Epithelial cell of esophagus (primary cell): ENCODE measurements at regions not wholly inside any gene's neighbourhood (a gene's known extent, or its start where the extent isn't known, plus 50 kb on each side); places are given as distances from the start of the nearest gene placed in this dataset.
"Not testable (repeated sequence)": the region's sequence is repeated elsewhere in the genome, so short reads cannot be mapped to it uniquely, and the experiment has no call there.

ENCODE experiments used
- DNase-seq: peaks from one replicate; pipeline ENCODE4 v3.0.0; 2010; ENCODE audit warnings: low read depth
- H3K4me3 ChIP-seq: 2 replicates; pipeline ENCODE4 v1.5.1; 2011; ENCODE audit warnings: mild to moderate bottlenecking, low read length, control low read depth
- TF ChIP-seq, protein P1 (sequence below): IDR thresholded peaks from 2 replicates; pipeline ENCODE4 v1.5.1; 2011; ENCODE audit warnings: low read depth, mild to moderate bottlenecking, low read length, control low read depth, inconsistent platforms; ENCODE audit not compliant: insufficient read depth; ENCODE audit errors: missing control alignments

DNA sequence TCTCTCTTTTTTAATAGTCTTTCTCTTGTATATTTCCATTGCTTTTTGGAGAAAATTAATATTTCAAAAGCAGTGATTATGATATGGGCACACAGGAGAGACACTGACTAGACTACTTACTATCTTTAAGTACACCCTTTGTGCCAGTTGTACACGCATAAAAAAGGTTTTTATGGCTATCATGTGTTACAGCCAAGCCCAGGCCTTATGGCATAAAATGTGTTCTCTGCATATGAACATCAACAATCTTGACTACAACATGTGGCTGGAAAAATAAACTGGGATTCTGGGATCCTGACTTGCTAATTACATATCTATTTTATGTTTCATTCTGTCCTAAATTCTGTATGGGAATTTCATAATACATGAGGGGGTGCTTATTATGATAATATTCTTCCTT is 1401.8 kb downstream of the SLITRK5 start:
- no peak overlapping the region for H3K4me3 ChIP-seq
- no peak for DNase-seq
- TF ChIP-seq, protein P1, sequence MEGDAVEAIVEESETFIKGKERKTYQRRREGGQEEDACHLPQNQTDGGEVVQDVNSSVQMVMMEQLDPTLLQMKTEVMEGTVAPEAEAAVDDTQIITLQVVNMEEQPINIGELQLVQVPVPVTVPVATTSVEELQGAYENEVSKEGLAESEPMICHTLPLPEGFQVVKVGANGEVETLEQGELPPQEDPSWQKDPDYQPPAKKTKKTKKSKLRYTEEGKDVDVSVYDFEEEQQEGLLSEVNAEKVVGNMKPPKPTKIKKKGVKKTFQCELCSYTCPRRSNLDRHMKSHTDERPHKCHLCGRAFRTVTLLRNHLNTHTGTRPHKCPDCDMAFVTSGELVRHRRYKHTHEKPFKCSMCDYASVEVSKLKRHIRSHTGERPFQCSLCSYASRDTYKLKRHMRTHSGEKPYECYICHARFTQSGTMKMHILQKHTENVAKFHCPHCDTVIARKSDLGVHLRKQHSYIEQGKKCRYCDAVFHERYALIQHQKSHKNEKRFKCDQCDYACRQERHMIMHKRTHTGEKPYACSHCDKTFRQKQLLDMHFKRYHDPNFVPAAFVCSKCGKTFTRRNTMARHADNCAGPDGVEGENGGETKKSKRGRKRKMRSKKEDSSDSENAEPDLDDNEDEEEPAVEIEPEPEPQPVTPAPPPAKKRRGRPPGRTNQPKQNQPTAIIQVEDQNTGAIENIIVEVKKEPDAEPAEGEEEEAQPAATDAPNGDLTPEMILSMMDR, result no peak

DNA sequence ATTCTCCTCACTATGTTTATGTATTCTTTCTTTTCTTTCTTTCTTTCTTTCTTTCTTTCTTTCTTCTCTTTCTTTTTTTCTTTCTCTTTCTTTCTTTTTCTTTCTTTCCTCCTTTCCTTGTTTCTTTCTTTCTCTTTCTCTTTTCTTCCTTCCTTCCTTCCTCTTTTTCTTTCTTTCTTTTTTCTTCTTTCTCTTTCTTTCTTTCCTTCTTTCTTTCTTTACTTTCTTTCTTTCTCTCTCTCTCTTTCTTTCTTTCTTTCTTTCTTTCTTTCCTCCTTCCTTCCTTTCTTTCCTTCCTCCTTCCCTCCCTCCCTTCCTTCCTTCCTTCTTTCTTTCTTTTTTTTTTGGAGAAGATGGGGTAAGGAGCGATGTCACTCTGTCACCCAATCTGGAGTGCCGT is 1405.5 kb downstream of the SLITRK5 start:
- H3K4me3 ChIP-seq, result no peak overlapping the region
- no peak for DNase-seq
- TF ChIP-seq, protein P1, result no peak

DNA sequence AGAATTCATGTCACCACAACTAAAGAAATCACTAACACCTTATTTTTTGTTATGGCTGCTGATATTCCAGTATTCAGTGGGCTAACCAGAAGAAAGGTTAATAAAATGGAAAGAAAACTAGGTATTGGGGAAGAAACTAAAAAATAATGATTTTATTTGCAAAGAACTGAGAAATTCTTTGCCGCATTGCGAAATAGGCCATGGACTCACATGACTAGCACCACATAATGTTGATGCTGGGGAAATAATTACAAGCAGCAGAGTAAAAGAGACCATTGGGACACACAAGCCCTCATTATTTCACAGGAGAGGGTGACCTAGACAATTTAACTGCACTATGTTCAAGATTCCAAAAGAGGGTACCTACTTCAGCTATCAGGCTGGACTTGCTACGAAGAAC is 1411.5 kb downstream of the SLITRK5 start:
- H3K4me3 ChIP-seq, result no peak overlapping the region
- no peak for DNase-seq
- TF ChIP-seq, protein P1, result no peak

DNA sequence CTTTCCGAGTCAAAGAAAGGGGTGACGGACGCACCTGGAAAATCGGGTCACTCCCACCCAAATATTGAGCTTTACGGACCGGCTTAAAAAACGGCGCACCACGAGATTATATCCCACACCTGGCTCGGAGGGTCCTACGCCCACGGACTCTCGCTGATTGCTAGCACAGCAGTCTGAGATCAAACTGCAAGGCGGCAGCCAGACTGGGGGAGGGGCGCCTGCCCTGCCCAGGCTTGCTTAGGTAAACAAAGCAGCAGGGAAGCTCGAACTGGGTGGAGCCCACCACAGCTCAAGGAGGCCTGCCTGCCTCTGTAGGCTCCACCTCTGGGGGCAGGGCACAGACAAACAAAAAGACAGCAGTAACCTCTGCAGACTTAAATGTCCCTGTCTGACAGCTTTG is 1416.9 kb downstream of the SLITRK5 start:
- not testable (repeated sequence) for H3K4me3 ChIP-seq, DNase-seq

DNA sequence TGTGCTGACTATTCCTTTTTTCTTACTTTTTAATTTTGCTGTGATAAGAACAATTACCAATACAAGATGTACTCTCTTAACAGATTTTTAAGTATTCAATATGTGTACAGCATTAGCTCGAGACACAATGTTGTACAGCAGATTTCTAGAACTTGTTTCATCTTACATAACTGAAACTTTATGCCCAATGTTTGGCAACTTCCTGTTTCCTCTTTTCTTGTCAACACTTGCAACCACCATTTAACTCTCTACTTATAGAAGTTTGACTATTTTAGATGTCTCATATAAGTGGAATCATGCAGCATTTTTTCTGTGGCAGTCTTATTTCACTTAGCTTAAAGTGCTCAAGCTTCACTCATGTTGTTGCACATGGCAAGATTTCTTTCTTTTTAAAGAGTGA is 1426.8 kb downstream of the SLITRK5 start:
- TF ChIP-seq, protein P1, result no peak
- DNase-seq, result peak; percentile 39
- H3K4me3 ChIP-seq, result no peak overlapping the region

DNA sequence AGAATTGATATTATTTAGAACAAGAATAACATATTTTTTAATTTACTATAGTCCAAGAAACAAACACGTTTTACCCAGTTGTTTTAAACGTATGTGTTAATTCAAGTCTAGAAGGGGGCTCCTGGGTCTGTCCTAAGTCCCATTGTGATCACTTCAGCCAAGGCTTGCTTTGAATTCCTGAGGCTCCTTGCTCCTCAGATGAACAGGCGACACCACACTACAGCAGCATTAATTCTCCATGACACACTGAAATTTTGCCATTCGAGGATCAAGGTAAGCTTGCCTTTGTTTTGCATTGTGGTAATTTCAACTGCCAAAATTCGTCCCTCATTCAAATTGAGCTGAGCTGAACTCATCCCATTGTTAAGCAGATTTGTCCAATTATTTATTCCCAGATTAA is 1442.6 kb downstream of the SLITRK5 start:
- TF ChIP-seq, protein P1, result no peak
- no peak overlapping the region for H3K4me3 ChIP-seq
- no peak for DNase-seq

DNA sequence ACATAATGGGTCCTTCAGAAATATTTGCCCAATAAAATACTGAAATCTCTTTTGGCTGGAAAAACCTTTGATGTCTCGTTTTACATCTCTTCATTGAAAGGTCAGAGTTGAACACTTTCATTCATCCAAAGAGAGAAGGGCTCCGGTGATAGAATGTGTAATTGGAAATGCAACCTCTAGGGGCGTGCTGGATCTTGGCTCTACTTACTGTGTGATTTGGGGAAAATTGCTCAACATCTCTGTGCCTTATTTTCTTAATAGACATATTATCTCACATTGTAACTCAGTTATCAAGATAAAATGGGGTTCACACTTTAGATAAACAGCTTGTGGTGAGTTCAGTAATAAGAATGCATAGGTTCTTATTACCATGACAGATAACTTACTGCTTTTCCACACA is 1444.1 kb downstream of the SLITRK5 start:
- H3K4me3 ChIP-seq, result no peak overlapping the region
- TF ChIP-seq, protein P1, result peak; percentile 15
- DNase-seq, result no peak

DNA sequence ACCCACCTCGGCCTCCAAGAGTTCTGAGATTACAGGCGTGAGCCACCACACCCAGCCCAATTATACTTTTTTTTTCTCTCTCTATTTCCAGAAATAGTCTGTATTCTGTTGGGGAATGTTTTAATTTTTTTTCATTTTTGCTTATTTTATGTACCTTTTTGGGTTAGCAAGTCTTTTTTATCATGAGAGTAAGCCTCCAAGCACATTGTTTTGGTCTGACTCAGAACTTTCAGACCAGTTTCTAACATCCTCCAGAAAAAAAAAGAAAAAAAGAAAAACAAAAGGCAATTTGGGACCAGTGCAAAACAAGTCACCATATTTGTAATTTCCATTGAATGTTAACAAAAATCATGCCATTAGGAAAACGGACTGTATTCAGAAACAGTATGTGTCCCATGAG is 1465.5 kb downstream of the SLITRK5 start:
- DNase-seq, result peak; percentile 14
- TF ChIP-seq, protein P1, result no peak
- H3K4me3 ChIP-seq, result no peak overlapping the region
